ENCODE measurements at regions not wholly inside any gene's neighbourhood (a gene's known extent, or its start where the extent isn't known, plus 50 kb on each side); places are given as distances from the start of the nearest gene placed in this dataset.

DNA sequence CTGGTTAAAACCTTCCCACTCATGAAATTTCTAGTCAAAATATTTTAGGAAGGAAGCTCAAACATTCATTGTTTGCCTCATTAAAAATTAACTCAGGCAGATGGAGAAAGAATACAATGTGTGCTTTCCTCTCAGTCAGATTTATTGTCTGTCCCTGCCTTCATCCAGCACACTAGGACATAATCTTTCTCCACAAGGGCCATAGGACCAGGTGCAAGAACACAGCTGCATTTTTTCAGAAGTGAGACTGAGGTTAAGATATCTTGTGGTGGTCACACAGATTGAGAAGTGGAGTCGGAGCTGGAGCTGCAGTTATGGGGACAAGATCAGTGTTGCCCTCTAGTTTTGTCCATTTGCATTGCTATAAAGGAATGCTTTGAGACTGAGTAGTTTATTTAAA lies 666.3 kb downstream of the CCSER2 start:
- Histone ChIP-seq H3K27ac (ENCODE audit: low read depth, low read length) (no peak overlapping the region), H3K4me1 (ENCODE audit: control insufficient read depth in 5 of 5, insufficient read depth in 5 of 5, low read length in 5 of 5) (no peaks in the 10 kb centered on the region), H3K36me3 (ENCODE audit: control insufficient read depth in 5 of 5, insufficient read depth in 5 of 5, low read length in 5 of 5) (no peaks in the 10 kb centered on the region), H3K9ac (ENCODE audit: low read length in 5 of 5) (no peak overlapping the region), H3K4me3 (ENCODE audit: low read depth in 1 of 5, low read length in 5 of 5) (no peak overlapping the region), H3K9me3 (ENCODE audit: control insufficient read depth in 5 of 5, low read length in 5 of 5) (peaks cover 0 to 3% (median 0%) of the 10 kb centered on the region in 5 donors), H3K27me3 (ENCODE audit: control insufficient read depth in 5 of 5, insufficient read depth in 4 of 5, low read length in 5 of 5) (peaks cover 0 to 3% (median 0%) of the 10 kb centered on the region in 5 donors)

DNA sequence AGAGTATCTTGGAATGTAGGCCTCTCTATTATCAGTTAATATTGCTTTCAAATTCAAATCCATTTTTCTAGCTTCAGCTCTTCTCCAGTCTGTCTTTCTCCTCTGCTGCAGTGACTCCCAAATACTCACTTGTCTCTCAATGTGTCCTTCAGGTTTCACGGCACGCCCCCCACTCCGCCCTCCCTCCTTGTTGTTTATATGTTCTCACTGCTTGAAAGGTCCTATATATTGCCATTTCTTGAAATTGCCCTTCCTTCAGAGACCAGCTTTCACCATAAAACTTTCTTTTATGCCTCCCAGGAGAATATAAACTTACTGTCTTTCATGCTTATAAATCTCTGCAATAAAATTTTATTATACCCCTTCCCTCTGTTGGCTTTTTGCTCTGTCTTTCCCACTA lies 668.2 kb downstream of the CCSER2 start:
- no peak overlapping the region for H3K9ac ChIP-seq (ENCODE audit: low read length in 5 of 5)
- H3K36me3 ChIP-seq (ENCODE audit: control insufficient read depth in 5 of 5, insufficient read depth in 5 of 5, low read length in 5 of 5) = no peaks in the 10 kb centered on the region
- no peak overlapping the region for H3K4me3 ChIP-seq (ENCODE audit: low read depth in 1 of 5, low read length in 5 of 5)
- no peaks in the 10 kb centered on the region for H3K27me3 ChIP-seq (ENCODE audit: control insufficient read depth in 5 of 5, insufficient read depth in 4 of 5, low read length in 5 of 5)
- H3K9me3 ChIP-seq (ENCODE audit: control insufficient read depth in 5 of 5, low read length in 5 of 5) = peaks cover 0 to 3% (median 0%) of the 10 kb centered on the region in 5 donors
- no peaks in the 10 kb centered on the region for H3K4me1 ChIP-seq (ENCODE audit: control insufficient read depth in 5 of 5, insufficient read depth in 5 of 5, low read length in 5 of 5)
- no peak overlapping the region for H3K27ac ChIP-seq (ENCODE audit: low read depth, low read length)

DNA sequence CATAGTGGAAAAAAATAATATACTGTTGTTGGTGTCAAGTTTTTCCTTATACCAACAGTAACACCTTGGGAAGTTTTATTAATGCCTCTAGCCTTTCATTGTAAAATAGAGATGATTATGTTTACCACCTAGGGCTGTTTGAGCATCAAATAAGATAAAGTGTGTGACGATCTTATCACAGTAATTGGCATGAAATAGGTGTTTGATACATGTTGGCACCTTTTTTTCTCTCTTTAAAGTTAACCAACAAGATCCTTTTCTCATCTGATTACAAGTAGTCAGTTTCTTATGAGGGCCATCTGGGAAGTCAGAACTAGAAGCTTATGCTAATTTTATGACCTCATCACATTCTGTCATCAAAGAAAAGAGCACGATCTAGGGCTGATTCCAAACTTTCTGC lies 669.5 kb downstream of the CCSER2 start:
- Histone ChIP-seq H3K9me3 (ENCODE audit: control insufficient read depth in 5 of 5, low read length in 5 of 5) (peaks cover 0 to 3% (median 0%) of the 10 kb centered on the region in 5 donors), H3K4me3 (ENCODE audit: low read depth in 1 of 5, low read length in 5 of 5) (no peak overlapping the region), H3K4me1 (ENCODE audit: control insufficient read depth in 5 of 5, insufficient read depth in 5 of 5, low read length in 5 of 5) (no peaks in the 10 kb centered on the region), H3K27ac (ENCODE audit: low read depth, low read length) (no peak overlapping the region), H3K36me3 (ENCODE audit: control insufficient read depth in 5 of 5, insufficient read depth in 5 of 5, low read length in 5 of 5) (no peaks in the 10 kb centered on the region), H3K27me3 (ENCODE audit: control insufficient read depth in 5 of 5, insufficient read depth in 4 of 5, low read length in 5 of 5) (no peaks in the 10 kb centered on the region), H3K9ac (ENCODE audit: low read length in 5 of 5) (no peak overlapping the region)

DNA sequence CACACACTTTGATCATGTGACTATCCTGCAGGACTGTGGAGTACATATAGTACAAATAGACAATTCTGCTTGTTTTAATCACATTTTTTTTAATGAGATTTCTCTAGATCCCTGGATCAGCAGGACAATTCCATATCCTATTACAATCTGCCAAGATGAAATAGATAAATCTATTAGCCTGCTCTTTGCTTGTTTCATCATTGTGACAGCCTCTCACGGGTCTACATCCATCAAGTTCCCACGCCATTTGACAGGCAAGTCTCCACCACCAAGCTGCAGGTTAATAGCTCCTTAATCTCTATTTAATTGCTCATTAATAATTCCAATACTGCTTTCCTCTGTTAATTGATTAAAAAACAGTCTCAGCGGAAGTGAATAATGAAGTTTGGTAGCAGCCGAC lies 671.5 kb downstream of the CCSER2 start:
- no peaks in the 10 kb centered on the region for H3K27me3 ChIP-seq (ENCODE audit: control insufficient read depth in 5 of 5, insufficient read depth in 4 of 5, low read length in 5 of 5)
- H3K4me1 ChIP-seq (ENCODE audit: control insufficient read depth in 5 of 5, insufficient read depth in 5 of 5, low read length in 5 of 5) = no peaks in the 10 kb centered on the region
- no peak overlapping the region for H3K9ac ChIP-seq (ENCODE audit: low read length in 5 of 5)
- H3K4me3 ChIP-seq (ENCODE audit: low read depth in 1 of 5, low read length in 5 of 5) = no peak overlapping the region
- peaks cover 0 to 3% (median 0%) of the 10 kb centered on the region in 5 donors for H3K9me3 ChIP-seq (ENCODE audit: control insufficient read depth in 5 of 5, low read length in 5 of 5)
- no peaks in the 10 kb centered on the region for H3K36me3 ChIP-seq (ENCODE audit: control insufficient read depth in 5 of 5, insufficient read depth in 5 of 5, low read length in 5 of 5)
- H3K27ac ChIP-seq (ENCODE audit: low read depth, low read length) = no peak overlapping the region

DNA sequence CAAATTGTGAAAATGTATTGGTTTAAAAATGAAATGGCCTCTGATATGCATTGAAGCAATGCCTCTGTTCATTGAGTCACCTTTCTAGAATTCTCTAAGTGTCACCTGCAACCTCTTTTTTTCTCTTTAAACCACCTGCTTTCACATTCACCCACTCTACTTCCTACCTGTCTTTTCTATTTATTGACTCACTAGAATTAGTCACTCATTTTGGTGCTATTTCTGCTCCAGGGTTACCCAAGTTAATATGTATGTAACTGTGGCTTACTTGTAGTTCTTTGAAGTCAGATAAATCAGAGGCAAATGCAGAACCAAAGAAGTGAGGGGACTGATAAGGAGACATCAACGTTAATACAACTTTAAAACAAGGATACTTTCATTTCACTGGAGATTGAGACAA lies 674.7 kb downstream of the CCSER2 start:
- Histone ChIP-seq H3K27ac (ENCODE audit: low read depth, low read length) (no peak overlapping the region), H3K36me3 (ENCODE audit: control insufficient read depth in 5 of 5, insufficient read depth in 5 of 5, low read length in 5 of 5) (no peaks in the 10 kb centered on the region), H3K9ac (ENCODE audit: low read length in 5 of 5) (no peak overlapping the region), H3K27me3 (ENCODE audit: control insufficient read depth in 5 of 5, insufficient read depth in 4 of 5, low read length in 5 of 5) (no peaks in the 10 kb centered on the region), H3K9me3 (ENCODE audit: control insufficient read depth in 5 of 5, low read length in 5 of 5) (no peaks in the 10 kb centered on the region), H3K4me3 (ENCODE audit: low read depth in 1 of 5, low read length in 5 of 5) (no peak overlapping the region), H3K4me1 (ENCODE audit: control insufficient read depth in 5 of 5, insufficient read depth in 5 of 5, low read length in 5 of 5) (no peaks in the 10 kb centered on the region)

DNA sequence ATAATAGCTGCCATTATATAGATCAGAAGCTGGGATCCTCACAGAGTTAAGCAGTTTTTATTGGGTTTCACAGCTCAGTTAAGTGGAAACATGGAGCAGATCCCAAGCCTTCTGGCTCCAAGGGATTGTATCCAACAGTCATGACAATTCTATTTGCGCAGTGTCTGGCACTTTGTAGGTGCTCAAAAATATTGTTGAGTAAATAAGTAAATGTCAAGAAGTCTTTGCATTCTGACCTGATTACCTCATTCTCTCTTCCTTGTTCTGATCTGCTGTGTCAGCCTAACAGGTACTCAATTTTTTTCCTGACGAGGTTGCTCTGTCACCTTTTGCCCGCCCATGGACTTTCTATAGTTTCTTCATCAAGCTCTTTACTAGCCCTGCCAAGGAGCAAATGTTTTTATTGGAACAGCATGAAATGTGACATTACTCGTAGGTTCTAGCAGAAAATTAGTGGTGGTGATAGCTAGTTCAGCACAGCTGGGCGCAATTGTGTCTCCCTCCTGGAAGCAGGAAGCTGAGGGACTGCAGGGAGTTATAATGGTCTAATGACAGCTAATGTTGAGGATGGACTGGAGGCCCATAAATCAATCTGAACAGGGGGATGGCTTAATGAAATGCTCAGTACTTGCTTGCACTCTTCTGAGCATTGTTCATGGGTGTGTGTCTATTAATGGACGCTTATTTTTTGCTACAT lies 680.2 kb downstream of the CCSER2 start:
- Histone ChIP-seq H3K9ac (ENCODE audit: low read length in 5 of 5) (no peak overlapping the region), H3K27ac (ENCODE audit: low read depth, low read length) (no peak overlapping the region), H3K4me3 (ENCODE audit: low read depth in 1 of 5, low read length in 5 of 5) (no peak overlapping the region), H3K27me3 (ENCODE audit: control insufficient read depth in 5 of 5, insufficient read depth in 4 of 5, low read length in 5 of 5) (no peaks in the 10 kb centered on the region), H3K9me3 (ENCODE audit: control insufficient read depth in 5 of 5, low read length in 5 of 5) (no peaks in the 10 kb centered on the region), H3K4me1 (ENCODE audit: control insufficient read depth in 5 of 5, insufficient read depth in 5 of 5, low read length in 5 of 5) (no peaks in the 10 kb centered on the region), H3K36me3 (ENCODE audit: control insufficient read depth in 5 of 5, insufficient read depth in 5 of 5, low read length in 5 of 5) (no peaks in the 10 kb centered on the region)

DNA sequence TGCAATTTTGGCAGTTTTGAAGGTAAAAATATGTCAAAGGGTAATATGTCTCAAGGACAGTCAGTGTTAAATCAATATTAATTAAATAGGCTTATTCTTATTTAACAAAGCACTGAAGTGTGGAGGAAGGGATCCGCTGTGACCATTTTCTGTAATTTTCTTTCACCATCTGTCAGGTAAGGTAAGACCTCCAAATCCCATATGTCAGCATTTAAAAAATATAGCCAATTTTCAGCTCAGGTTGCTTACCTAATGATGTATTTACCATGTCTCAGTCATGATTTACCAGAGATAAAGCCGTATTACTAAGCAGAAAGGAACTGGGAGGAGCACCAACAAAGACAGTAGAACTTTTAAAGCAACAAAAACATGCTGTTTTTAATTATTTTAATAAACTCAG lies 683.9 kb downstream of the CCSER2 start:
- Histone ChIP-seq H3K36me3 (ENCODE audit: control insufficient read depth in 5 of 5, insufficient read depth in 5 of 5, low read length in 5 of 5) (no peaks in the 10 kb centered on the region), H3K27ac (ENCODE audit: low read depth, low read length) (no peak overlapping the region), H3K4me1 (ENCODE audit: control insufficient read depth in 5 of 5, insufficient read depth in 5 of 5, low read length in 5 of 5) (no peaks in the 10 kb centered on the region), H3K9me3 (ENCODE audit: control insufficient read depth in 5 of 5, low read length in 5 of 5) (no peaks in the 10 kb centered on the region), H3K4me3 (ENCODE audit: low read depth in 1 of 5, low read length in 5 of 5) (no peak overlapping the region), H3K9ac (ENCODE audit: low read length in 5 of 5) (no peak overlapping the region), H3K27me3 (ENCODE audit: control insufficient read depth in 5 of 5, insufficient read depth in 4 of 5, low read length in 5 of 5) (no peaks in the 10 kb centered on the region)

DNA sequence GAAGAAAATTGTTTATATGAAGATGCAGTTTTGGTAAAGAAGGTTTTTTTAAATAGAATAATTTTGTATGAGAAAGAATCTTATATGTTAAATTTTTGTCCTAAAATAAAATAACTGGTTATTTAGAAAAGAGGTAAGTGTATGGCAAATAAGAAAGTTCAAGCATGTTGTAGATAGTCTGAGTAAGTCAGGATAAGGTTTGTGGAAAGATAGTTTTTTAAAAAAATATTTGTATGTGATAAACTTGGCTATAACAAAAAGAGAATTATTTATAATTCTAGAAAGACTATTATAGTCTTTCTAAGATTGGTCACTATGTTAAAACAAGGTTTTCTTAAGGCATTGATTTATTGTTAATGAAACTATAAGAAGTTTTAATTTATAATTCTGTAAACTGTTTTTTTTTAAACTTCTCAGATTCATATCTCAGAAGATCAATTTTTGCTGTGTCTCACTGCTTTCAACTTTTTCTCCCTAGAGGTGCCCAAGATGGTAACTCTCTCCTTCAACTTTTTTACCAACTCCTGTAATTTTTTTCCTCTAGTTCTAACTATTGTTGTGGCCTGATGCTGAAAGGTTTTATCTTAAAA lies 698.6 kb downstream of the CCSER2 start:
- H3K27me3 ChIP-seq (ENCODE audit: control insufficient read depth in 5 of 5, insufficient read depth in 4 of 5, low read length in 5 of 5) = no peaks in the 10 kb centered on the region

DNA sequence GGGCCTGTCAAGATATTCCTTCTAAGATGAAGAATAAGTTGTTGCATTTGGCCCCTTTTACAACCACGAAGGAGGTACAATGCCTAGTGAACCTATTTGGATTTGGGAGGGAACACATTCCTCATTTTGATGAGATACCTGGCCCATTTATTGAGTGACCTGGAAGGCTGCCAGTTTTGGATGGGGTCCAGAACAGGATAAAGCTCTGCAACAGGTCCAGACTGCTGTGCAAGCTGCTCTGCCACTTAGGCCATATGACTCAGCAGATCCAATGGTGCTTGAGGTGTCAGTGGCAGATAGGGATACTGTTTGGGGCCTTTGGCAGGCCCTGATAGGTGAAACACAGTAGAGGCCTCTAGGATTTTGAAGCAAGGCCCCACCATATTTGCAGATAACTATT lies 704.6 kb downstream of the CCSER2 start:
- H3K4me3 ChIP-seq (ENCODE audit: low read depth in 1 of 5, low read length in 5 of 5) = no peak overlapping the region
- no peaks in the 10 kb centered on the region for H3K4me1 ChIP-seq (ENCODE audit: control insufficient read depth in 5 of 5, insufficient read depth in 5 of 5, low read length in 5 of 5)
- peaks cover 0 to 32% (median 2%) of the 10 kb centered on the region in 5 donors for H3K9me3 ChIP-seq (ENCODE audit: control insufficient read depth in 5 of 5, low read length in 5 of 5)
- no peaks in the 10 kb centered on the region for H3K27me3 ChIP-seq (ENCODE audit: control insufficient read depth in 5 of 5, insufficient read depth in 4 of 5, low read length in 5 of 5)
- no peak overlapping the region for H3K27ac ChIP-seq (ENCODE audit: low read depth, low read length)
- H3K36me3 ChIP-seq (ENCODE audit: control insufficient read depth in 5 of 5, insufficient read depth in 5 of 5, low read length in 5 of 5) = no peaks in the 10 kb centered on the region
- no peak overlapping the region for H3K9ac ChIP-seq (ENCODE audit: low read length in 5 of 5)

More for the DNA sequence above, 698.6 kb downstream of the CCSER2 start:
- Histone ChIP-seq H3K9ac (ENCODE audit: low read length in 5 of 5) (no peak overlapping the region), H3K4me1 (ENCODE audit: control insufficient read depth in 5 of 5, insufficient read depth in 5 of 5, low read length in 5 of 5) (no peaks in the 10 kb centered on the region), H3K4me3 (ENCODE audit: low read depth in 1 of 5, low read length in 5 of 5) (no peak overlapping the region), H3K27ac (ENCODE audit: low read depth, low read length) (no peak overlapping the region), H3K36me3 (ENCODE audit: control insufficient read depth in 5 of 5, insufficient read depth in 5 of 5, low read length in 5 of 5) (no peaks in the 10 kb centered on the region), H3K9me3 (ENCODE audit: control insufficient read depth in 5 of 5, low read length in 5 of 5) (peaks cover 0 to 23% (median 5%) of the 10 kb centered on the region in 5 donors)

DNA sequence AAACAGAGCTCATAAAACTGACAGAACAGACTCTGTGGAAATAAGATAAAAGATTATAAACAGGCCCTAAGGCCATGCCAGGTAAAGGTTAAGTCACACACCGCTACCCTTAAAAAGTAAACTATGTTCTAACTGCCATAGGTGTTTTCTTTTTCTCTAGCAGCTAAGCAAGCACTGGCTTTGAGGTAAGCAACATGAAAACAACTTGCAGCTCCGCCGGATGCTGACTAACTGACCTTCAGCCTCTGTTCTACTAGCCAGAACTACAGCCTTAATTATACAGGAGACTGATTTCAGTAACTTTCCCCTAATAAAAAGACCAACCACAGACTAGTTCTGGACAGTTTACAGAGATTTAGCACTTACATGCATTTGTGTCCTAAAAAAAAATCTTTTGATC lies 708.3 kb downstream of the CCSER2 start:
- no peak overlapping the region for H3K27ac ChIP-seq (ENCODE audit: low read depth, low read length)
- no peaks in the 10 kb centered on the region for H3K4me1 ChIP-seq (ENCODE audit: control insufficient read depth in 5 of 5, insufficient read depth in 5 of 5, low read length in 5 of 5)
- H3K9ac ChIP-seq (ENCODE audit: low read length in 5 of 5) = no peak overlapping the region

More for the DNA sequence above, 708.3 kb downstream of the CCSER2 start:
- Histone ChIP-seq H3K27me3 (ENCODE audit: control insufficient read depth in 5 of 5, insufficient read depth in 4 of 5, low read length in 5 of 5) (no peaks in the 10 kb centered on the region), H3K9me3 (ENCODE audit: control insufficient read depth in 5 of 5, low read length in 5 of 5) (peaks cover 2 to 23% (median 9%) of the 10 kb centered on the region in 5 donors), H3K4me3 (ENCODE audit: low read depth in 1 of 5, low read length in 5 of 5) (no peak overlapping the region), H3K36me3 (ENCODE audit: control insufficient read depth in 5 of 5, insufficient read depth in 5 of 5, low read length in 5 of 5) (no peaks in the 10 kb centered on the region)

Measured in subcutaneous abdominal adipose tissue (tissue), 5 donors.